HG02623 (cell line): ENCODE measurements at regions not wholly inside any gene's neighbourhood (a gene's known extent, or its start where the extent isn't known, plus 50 kb on each side); places are given as distances from the start of the nearest gene placed in this dataset.

Experiments used
- ATAC-seq: cut with Tn5 transposase; IDR thresholded peaks from one replicate; pipeline ENCODE4 v1.9.1; 2021; ENCODE audit warnings: moderate library complexity; ENCODE audit not compliant: unreplicated experiment

DNA sequence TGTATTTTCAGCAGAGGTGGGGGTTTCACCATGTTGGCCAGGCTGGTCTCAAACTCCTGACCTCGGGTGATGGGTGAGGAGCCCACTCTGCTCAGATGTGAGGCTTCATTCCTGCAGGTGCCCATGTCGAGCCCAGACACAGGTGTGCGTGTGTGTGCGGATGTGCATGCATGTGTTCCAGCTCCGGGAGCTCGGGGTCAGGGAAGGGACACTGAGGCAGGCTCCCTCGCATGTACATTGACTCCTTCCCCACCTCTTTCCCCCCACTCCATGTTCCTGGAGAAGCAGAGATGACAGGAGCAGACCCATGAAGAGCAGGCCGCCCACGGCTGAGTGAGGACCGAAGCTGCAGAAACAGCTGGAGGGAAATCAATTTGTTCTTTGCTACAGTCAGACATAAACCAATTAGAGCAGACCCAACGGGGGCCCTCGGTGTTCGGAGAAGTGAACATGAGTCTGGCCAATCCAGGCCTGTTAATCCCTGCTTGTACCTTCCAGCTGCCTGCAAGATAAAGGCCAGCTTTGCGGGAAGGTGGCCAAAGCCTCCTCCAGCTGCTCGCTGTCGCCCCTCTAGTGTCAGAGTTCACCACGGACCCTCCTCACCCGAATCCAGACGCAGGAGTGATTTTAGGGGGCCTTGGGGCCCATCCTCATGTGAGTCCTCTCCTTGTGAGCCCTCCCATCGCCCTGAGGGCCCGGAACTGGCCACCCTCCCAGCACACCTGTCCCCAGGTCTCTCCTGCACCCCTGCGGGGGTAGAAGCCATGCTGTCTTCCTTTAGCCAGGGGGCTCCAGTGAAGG is 321.0 kb upstream of the RTL1 start:
- ATAC-seq: no peak

DNA sequence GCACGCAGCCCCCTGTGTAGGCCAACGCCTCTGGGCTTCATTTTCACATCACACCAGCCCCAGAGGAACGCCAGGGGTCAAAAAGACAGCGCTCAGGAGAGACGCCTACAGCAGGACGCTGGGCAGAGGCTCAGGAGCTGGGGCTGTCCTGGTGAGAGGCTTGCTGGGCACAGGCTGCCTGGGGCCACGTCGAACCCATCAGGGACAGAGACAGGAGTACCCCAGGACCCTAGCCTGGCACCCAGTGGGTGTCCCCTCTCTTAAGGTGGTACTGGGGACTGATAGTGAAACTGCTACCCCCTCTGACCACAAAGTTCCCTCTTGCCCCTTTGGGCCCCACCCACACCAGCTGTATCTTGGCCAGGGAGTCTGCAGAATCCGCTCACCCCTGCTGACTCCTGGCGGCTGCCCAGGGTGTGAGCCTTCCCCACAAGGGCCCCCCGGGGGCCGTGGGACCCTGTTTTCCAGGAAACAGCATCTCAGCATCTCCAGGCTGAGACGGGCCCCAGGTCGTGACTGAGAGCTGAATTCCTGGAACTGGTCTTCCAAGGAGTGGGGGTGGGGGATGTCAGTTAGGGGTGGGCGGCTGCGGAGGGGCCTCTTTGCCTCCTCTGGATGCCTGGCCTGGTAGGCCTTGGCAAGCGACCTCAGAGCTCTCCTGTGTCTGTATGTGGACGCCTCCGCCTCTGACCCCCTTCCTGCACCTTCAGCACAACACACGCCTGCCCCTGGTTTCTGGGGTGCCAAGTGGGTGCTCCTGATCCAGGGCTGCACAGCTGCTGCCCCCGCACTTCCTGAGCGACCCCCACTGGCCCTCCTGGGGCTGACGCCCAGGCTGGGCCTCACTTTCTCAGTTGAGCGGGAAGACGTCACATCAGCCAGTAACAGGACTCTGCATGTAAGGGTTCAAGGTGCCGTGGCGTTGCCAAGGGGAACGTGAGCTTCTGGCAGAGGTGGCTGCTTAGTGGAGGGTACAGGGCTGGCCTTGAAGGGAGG is 321.9 kb upstream of the RTL1 start:
- ATAC-seq: no peak

DNA sequence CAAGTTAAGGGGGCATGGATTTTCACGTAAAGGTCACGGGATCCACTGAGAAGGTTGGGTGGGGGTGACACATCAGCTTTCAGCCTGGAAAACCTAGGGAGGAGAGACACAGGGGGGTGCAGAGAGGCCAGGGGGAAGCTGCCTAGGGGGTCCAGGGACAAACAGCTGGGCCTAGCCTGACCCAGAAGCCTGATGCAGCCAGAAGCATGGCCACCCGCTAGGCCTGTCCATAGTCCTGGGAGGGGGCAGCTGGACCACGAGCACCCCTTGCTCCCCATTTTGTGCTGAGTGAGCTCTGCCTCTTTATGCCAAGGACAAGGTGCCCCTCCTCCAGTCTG is 322.7 kb upstream of the RTL1 start:
- no peak for ATAC-seq

DNA sequence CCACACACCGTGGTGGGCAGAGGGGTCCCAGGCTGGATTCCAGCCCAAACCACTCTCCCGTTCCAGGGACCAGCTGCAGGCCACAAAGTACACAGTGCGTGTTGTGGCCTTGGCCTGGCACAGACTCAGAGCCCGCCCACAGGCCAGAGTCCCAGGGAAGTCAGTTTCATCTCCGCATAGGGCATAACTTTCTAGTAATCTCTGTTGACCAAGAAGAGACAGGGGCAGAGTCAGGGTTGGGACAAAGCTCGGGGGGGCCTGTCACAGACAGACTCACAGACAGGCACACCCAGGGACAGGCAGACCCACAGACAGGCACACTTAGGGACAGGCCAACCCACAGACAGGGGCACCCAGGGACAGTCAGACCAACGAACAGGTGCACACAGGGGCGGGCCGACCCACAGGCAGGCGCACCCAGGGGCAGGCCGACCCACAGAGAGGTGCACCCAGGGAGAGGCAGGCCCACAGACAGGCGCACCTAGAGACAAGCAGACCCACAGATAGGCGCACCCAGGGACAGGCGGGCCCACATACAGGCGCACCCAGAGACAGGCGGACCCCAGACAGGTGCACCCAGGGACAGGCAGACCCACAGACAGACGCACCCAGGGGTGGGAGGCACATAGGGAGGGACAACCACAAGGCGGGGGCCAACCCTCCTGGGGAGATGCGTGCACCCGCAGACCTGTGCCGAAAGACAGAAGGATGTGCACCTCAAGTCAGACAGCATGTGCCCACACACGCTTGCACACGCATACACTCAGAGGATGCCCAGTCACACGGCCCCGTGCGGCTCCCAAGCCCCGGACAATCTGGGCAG is 323.3 kb upstream of the RTL1 start:
- ATAC-seq: no peak

DNA sequence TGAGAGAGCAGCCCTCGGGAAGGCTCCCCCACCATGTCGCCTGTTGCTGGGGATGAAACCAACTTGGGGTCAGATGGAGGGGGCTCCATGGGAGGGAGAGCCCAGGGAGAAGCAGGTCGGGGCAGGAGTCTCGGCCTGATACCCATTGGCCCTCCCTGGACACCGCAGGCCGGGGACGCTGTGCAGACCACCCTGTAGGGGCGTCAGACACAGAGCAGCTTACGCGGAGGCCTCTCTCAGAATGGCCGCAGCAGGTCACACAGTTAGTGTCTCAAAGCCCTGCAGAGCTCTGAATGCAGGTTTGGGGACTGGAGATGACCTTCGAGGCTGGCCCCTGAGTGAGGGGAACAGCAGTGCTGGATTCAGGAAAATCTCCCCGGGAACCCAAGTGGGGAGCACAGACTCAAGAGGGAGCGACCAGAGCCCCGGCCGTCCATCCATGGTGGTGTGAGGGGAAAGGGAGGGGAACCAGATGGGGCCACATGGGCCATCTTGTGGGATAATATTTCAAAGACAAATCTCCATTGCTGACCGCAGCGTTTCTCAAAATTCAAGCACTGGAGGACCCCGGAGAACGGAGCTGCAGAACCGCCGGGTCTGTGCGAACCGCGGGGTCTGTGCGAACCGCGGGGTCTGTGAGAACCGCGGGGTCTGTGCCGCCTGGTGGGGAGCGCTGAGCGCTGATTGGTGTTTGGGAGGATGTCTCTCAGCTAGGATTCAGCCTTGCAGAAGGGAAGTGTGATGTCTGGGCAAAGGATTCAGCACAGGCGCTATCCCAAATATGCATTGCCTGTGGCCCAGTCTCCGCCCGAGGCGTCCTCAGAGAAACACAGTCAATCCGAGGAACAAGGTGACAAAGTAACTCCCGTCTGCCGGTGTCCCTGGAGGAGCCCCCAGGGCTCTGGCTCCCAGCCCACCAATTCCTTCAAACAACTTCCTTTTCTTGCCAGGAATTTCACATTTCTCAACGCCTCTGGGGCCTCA is 324.4 kb upstream of the RTL1 start:
- no peak for ATAC-seq

DNA sequence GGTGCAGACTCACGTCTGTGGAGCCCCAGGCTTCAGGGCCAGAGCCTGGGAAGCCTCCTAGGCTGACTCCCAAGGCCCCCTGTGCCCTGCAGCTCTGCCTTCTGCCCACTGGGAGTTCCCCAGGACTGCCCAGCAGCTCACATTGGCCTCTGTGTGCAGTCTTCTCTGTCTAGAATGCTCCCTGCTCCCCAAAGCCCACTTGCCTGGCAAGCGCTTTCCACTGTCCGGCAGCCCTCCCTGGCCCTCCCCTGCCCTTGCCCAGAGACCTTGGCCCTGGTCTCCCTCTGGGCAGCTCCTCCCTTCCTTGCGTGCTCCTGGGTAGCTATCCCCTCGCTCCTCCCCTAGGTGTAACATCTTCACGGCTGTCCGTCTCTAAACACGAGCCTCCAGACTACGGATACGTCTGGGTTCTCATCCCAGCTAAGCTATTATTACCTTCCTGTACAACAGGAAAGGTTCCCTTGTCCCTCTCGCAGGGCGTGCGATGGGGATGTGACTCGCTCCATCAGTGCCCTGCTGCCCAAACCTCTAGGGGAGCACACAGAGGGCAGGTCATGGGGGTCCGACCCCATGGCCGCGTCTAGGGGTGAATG is 325.5 kb upstream of the RTL1 start:
- ATAC-seq: no peak

DNA sequence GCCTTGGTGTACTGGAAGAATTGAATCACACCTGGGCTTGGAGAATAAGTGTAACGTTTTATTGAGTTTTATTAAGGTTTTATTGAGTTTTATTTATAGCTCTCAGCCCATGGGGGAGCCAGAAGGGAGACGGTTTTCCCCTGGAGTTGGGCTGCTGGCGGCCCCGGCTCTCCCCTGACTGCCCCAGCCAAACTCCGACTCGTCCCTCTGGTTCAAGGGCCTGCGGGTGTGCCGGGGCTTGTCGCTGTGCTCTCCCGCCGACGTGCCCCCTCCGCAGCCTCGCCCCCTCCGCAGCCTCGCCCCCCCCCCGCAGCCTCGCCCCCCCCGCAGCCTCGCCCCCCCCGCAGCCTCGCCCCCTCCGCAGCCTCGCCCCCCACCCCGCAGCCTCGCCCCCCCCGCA is 326.1 kb upstream of the RTL1 start:
- no peak for ATAC-seq

DNA sequence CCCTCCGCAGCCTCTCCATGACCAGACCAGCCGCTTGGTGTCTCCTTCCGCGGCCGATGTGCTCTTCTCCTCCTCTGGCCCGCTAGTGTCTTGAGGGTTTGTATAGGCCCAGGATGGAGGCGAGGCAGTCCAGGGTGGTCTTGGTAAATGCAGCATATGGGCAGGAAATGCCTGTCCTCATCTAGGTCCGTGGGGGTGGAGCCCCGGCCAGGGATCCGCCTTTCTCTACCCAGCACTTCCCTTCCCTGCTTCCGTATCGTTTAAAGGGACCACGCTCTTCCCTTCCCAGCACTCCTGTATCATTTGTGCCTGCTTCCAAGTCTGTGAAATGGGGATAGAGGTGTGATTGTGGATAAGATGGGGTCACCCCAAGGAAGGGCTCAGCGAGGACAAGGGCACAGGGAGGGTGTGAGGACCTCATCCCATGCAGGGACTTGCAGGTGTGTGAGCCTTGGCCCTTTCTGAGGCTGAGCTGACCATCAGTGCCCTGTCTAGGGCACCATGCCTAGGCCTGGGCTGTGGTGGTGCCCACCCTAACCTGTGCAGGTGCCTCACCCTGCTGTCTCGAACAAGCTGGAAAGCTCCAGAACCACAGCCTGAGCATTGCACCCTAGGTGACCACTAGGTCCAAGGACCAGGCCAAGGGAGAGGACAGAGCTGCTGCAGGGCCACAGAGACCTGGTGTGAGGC is 326.8 kb upstream of the RTL1 start:
- no peak for ATAC-seq

DNA sequence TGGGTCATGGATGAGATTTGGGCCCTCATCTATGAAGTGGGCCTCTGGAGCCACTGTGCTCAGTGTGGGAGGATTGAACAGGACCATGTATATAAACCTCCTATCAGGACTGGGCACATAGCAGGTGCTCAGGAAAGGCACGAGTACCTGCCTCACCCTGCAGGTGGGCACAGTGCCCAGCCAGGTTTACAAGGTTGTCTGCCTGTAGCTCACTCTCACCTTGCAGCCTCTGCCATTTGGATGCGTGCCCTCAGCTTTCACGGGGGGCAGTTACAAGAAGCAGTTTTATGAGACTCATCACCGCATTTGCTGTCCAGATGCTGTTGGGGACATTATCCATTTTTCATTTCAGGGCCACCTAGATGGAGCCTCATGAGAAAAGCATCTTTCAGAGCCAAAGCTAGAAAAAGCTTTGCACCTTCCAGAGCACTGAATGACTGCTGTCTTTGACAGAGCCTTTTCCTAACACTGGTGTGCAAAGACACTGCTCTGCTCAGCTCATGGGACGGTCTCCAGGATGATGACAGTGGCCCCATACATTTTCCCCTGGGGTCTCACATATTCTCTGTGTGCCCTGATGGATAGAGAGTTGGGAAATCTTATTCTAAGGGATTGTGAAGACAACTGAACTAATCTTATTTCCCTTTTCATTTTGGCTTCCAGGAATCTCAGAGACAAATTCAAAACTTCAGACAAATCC is 327.5 kb upstream of the RTL1 start:
- no peak for ATAC-seq

DNA sequence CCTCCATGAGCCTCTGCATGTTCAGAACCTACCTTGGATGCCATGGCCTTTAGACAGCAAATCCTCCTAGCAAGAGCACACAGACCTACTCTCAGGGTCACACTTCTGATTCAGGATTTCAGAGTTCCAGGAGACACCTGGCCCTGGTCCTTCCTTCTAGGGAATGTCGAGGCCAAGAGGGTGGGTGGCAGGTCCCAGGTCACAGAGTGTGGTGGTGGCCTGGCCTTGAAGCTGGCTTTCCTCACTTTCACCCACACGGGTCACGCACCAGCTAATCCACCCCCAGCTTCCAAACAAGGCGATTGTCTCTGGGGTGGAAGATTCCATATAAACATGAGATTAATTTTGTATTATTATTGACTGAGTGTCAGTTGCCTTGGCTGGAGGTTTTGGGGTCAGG is 328.3 kb upstream of the RTL1 start:
- no peak for ATAC-seq

DNA sequence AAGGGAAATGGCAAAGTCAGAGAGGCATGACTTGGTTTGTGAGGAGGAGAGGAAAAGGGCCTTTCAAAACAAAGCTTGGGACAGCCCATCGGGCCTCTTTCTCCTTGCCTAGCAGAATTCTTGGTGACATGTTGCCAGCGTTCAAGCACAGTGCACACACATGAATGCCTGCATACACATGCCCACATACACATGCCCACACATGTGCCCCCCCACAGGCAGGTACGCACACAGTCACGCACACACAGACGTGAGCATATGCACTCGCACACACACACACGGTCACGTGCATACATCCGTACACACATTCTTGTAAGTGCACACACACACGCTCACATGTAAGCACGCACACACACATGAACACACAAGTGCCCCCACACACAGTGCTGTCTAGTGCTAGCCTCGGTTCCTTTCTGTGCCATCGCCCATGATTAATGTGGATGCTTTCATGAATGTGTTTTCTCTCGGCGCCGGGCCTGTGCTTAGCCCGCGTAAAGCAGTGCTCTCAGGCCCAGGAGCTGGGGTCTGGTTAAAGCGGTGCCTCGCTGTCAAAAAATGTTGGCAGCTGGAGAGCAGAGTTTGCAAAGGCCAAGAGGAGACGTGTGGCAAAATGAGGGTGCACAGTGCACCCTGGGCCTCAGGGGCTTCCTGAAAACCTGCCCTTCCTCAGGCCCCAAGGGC is 328.8 kb upstream of the DIO3 start:
- ATAC-seq: no peak

DNA sequence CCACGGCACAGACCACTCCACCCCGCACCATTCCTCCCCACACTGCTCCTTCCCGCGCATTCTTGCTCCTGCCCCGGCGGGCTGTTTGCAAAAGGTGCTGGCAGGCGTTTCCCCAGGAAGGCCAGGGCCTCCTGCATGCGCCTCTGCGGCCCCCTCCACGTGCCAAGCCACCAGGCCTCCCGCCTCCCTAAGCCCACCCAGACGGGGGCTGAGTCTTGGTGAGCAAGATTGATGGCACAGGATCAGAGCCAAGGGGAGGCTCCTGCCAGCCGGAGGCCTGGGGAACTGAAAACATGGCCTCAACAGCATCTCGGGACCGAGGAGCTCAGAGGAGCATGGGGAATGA is 328.3 kb upstream of the DIO3 start:
- ATAC-seq: no peak

DNA sequence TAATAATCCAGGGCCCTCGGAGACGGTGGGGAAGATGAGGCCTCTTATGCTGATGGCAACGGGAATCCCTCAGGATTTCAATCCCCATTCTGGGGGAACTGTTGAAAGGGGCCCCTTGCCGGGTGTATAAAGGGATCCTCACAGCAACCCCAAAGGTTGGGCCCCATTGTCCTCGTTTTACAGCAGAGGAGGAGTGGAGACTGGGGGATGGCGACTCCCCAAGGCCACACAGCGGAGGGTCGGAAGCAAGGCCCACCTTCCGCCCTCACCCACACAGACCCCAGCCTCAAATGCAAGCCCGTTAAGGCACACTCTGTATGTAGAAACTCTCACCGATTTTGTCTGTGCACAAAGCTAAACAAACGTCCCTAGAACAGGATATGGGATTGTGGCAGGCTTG is 327.9 kb upstream of the DIO3 start:
- no peak for ATAC-seq

DNA sequence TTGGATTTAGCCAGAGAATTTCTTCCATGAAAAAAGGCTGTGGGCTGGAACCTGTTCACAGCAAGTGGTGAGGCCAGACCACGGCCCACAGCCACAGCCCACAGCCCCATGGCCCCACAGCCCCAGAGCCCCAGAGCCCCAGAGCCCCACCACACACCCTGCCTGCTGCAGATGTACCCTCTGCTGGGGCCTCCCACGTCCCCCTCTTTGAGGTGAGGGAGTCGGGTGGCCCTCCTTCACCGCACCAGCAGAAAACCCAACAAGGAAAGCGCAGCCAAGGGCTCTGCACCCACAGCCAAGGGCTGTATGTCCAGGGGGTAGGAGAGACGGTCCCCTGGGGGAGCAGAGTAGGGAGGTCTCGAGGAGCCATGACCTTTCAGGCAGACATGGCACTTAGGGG is 327.5 kb upstream of the DIO3 start:
- ATAC-seq: no peak

DNA sequence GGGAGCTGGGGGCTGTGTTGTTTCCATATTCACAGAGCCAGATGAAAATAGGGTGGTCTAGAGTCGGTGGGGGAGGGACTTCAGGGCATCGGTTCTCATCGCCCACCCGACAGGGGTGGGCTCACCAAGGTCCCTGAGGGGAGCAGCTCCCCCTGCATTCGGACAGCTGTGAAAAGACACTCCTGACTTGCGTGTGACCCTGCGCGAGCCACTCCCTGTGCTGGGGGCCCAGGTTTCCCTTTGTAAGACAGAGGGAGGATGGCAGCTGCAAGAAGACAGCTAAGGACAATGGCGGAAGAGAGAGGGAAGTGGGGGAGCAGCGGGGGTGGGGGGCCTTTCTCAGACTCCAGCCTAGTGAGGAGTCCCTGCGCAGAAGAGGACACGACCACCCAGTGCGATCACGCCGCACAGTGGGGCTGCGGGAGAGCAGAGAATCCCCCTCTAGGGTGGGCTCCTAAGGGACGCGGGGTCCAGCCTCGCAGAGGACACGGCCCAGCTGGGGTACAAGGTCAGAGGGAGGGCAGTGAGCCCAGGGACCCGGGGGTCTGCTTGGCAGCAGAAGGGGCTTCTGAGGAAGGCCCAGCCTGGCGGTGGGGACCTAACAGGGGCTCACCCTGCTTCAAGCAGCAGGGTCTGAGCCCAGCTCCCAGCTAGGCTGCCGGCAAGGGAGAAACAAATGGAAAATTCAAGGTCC is 326.9 kb upstream of the DIO3 start:
- ATAC-seq: no peak

DNA sequence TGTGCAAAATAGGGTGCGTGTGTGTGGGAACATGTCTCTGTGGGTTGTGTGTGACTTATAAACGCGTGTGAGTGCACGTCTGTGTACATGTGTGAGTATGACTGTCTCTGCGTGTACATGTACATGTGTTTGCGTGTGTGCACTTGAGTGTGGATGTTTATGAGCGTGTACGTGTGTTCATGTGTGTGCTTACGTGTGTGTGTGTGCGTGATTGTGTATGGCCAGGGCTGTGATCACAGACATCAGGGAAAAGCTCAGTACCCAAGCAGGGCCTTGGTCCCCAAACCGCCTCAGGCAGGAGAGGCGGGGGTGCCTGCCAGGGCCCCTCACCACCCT is 326.3 kb upstream of the DIO3 start:
- ATAC-seq: no peak

DNA sequence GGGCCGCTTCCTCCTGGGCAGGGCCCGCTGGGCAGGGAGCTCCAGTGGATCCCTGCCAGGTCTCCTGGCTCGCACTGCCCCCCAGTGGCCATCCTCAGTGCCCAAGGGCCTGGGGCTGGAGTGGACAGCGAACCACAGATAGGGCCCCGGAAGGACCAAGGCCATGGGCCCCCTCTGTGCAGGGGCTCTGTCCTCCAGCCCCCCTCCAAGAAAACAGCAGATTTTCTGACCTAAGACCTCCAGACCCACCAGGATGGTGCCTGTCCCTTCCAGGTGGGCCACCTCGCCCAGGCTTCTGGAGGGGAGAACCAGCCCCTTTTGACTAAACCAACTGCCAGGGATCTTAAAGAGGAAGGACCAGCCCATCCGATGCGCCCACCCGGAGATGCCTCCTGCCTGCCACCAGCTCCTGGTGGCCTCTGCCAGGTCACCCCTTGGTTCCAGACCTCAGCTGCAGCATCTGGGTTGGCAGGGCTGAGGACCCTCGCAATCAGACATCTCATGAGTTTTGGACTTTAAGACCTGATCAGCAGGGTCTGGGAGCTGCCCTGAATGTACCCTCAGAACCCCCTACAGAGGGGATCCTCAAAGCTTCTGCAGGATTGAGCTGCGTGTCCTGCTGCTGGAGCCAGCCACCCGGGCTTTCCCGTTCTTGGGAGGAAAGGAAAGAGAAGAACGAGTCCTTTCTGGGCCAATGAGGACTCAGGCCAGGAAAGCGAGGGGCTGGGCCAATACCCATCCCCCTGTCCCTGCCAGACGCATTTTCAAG is 325.8 kb upstream of the DIO3 start:
- ATAC-seq: no peak
